ENCODE measurements at regions not wholly inside any gene's neighbourhood (a gene's known extent, or its start where the extent isn't known, plus 50 kb on each side); places are given as distances from the start of the nearest gene placed in this dataset.

GRCh38 chr2:156196031-156196430, 136.5 kb downstream of the NR4A2 start:
- TF ChIP-seq ZSCAN18 (CRISPR knock-in tag; IDR thresholded peaks at IDR 0.05) (no peak), CTCF (IDR thresholded peaks at IDR 0.05) (no peak)
